Gastroesophageal sphincter (tissue), 4 donors: ENCODE measurements at regions not wholly inside any gene's neighbourhood (a gene's known extent, or its start where the extent isn't known, plus 50 kb on each side); places are given as distances from the start of the nearest gene placed in this dataset.

Source experiments
- ATAC-seq: fragments of 150-250 bp; one replicate; pipeline ENCODE4 v1.9.1; 2016; ENCODE audit warnings: mild to moderate bottlenecking, moderate library complexity
- H3K27ac ChIP-seq, 4 donors: fragments of 200-600 bp; sonication (generic) in 3 of 4; 1 replicate in 3 of 4; 2 replicates in 1 of 4; pipeline ENCODE4 v1.5.1; 2016 to 2019
- H3K27me3 ChIP-seq: fragments of 200-600 bp; sonication (generic); one replicate; pipeline ENCODE4 v1.5.1; 2019
- H3K36me3 ChIP-seq, 2 donors: fragments of 200-600 bp; sonication (generic); one replicate each; pipeline ENCODE4 v1.5.1; 2019; ENCODE audit warnings: control low read depth in 1 of 2
- H3K4me1 ChIP-seq, 3 donors: fragments of 200-600 bp; sonication (generic); 1 replicate in 2 of 3; 2 replicates in 1 of 3; pipeline ENCODE4 v1.5.1; 2016 to 2019; ENCODE audit warnings: control low read depth in 2 of 3
- H3K4me3 ChIP-seq, 2 donors: fragments of 200-600 bp; sonication (generic); one replicate each; pipeline ENCODE4 v1.5.1; 2019; ENCODE audit warnings: mild to moderate bottlenecking in 1 of 2, moderate library complexity in 1 of 2
- H3K9me3 ChIP-seq, 3 donors: fragments of 200-600 bp; sonication (generic); one replicate each; pipeline ENCODE4 v1.5.1; 2017 to 2019; ENCODE audit warnings: control low read depth in 2 of 3
- CTCF ChIP-seq, 4 experiments: fragments of 200-600 bp in 2 of 4; fragments of 450-650 bp in 2 of 4; sonication (generic) in 1 of 4; IDR thresholded peaks; one replicate each; pipeline ENCODE4 v1.5.1; 2017 to 2019; ENCODE audit warnings: antibody characterized with exemption in 4 of 4, mild to moderate bottlenecking in 2 of 4, moderate library complexity in 2 of 4
- EP300 ChIP-seq: sonication (generic); formaldehyde crosslinking; IDR thresholded peaks from one replicate; pipeline ENCODE4 v1.6.1; 2017; ENCODE audit warnings: antibody characterized with exemption, mild to moderate bottlenecking
- POLR2A ChIP-seq, 2 donors: fragments of 450-650 bp; IDR thresholded peaks; one replicate each; pipeline ENCODE4 v1.6.1; 2017; ENCODE audit warnings: antibody characterized with exemption in 2 of 2, mild to moderate bottlenecking in 2 of 2, moderate library complexity in 1 of 2
- POLR2AphosphoS5 ChIP-seq: sonication (generic); formaldehyde crosslinking; IDR thresholded peaks from one replicate; pipeline ENCODE4 v1.6.1; 2017; ENCODE audit warnings: antibody characterized with exemption
- WGBS, 2 donors: methylation state at CpG; one replicate each; pipeline ENCODE4 v1.1.5; 2018; ENCODE audit warnings: low coverage in 1 of 2; 5-methylcytosine and 5-hydroxymethylcytosine counted together

GRCh38 chr7:96481796-96482195 lies 159.9 kb upstream of the SLC25A13 start:
- H3K4me1 ChIP-seq = no peaks in the 10 kb centered on the region
- no peaks in the 10 kb centered on the region for H3K9me3 ChIP-seq
- no peak for TF ChIP-seq EP300
- no peak for TF ChIP-seq POLR2A (IDR thresholded peaks at IDR 0.05)
- TF ChIP-seq POLR2AphosphoS5 = no peak
- no peak for ATAC-seq
- H3K27ac ChIP-seq = no peak overlapping the region
- no peaks in the 10 kb centered on the region for H3K27me3 ChIP-seq
- no peak overlapping the region for H3K4me3 ChIP-seq
- no peaks in the 10 kb centered on the region for H3K36me3 ChIP-seq
- WGBS, 2 donors = 33 to 42% methylated on average over 1 of the region's 1 CpG

- Histone ChIP-seq H3K4me3 (no peak overlapping the region), H3K27me3 (no peaks in the 10 kb centered on the region), H3K27ac (no peak overlapping the region), H3K36me3 (no peaks in the 10 kb centered on the region), H3K9me3 (no peaks in the 10 kb centered on the region), H3K4me1 (no peaks in the 10 kb centered on the region)
- 65 to 72% methylated on average over 4 of the region's 4 CpGs for WGBS, 2 donors
- no peak for ATAC-seq
- no peak for TF ChIP-seq EP300
- TF ChIP-seq POLR2A (IDR thresholded peaks at IDR 0.05) = no peak
- no peak for TF ChIP-seq POLR2AphosphoS5
- no peak for TF ChIP-seq CTCF (IDR thresholded peaks at IDR 0.05)
Observed at GRCh38 chr7:96479015-96479645, 157.2 kb upstream of the SLC25A13 start.

GRCh38 chr7:96471606-96472005 lies 149.7 kb upstream of the SLC25A13 start:
- 80% methylated on average over 1 of the region's 1 CpG; no CpG with 5 or more reads in 1 of the 2 donors for WGBS, 2 donors
- no peak overlapping the region for H3K4me3 ChIP-seq
- no peak for ATAC-seq
- H3K27me3 ChIP-seq = no peaks in the 10 kb centered on the region
- peaks cover 0 to 15% (median 0%) of the 10 kb centered on the region in 3 donors for H3K9me3 ChIP-seq
- H3K27ac ChIP-seq = no peak overlapping the region
- no peaks in the 10 kb centered on the region for H3K36me3 ChIP-seq
- TF ChIP-seq POLR2A (IDR thresholded peaks at IDR 0.05) (no peak), CTCF (IDR thresholded peaks at IDR 0.05) (no peak), POLR2AphosphoS5 (no peak)
- H3K4me1 ChIP-seq = no peaks in the 10 kb centered on the region

GRCh38 chr7:96452146-96452545 lies 130.2 kb upstream of the SLC25A13 start:
- H3K27ac ChIP-seq = no peak overlapping the region
- peaks cover 4% of the 10 kb centered on the region for H3K27me3 ChIP-seq
- no peaks in the 10 kb centered on the region for H3K36me3 ChIP-seq
- TF ChIP-seq CTCF (IDR thresholded peaks at IDR 0.05) (no peak), EP300 (no peak), POLR2A (IDR thresholded peaks at IDR 0.05) (no peak), POLR2AphosphoS5 (no peak)
- WGBS, 2 donors = 65 to 88% methylated on average over 2 of the region's 2 CpGs
- no peak for ATAC-seq
- no peaks in the 10 kb centered on the region for H3K9me3 ChIP-seq
- H3K4me1 ChIP-seq = no peaks in the 10 kb centered on the region
- H3K4me3 ChIP-seq = no peak overlapping the region

- ATAC-seq = no peak
- no peaks in the 10 kb centered on the region for H3K9me3 ChIP-seq
- H3K27me3 ChIP-seq = peaks cover 4% of the 10 kb centered on the region
- no peaks in the 10 kb centered on the region for H3K4me1 ChIP-seq
- H3K4me3 ChIP-seq = no peak overlapping the region
- WGBS, 2 donors = 74 to 82% methylated on average over 1 to 4 of the region's 4 CpGs
- no peaks in the 10 kb centered on the region for H3K36me3 ChIP-seq
- TF ChIP-seq POLR2AphosphoS5 = no peak
- no peak for TF ChIP-seq POLR2A (IDR thresholded peaks at IDR 0.05)
- no peak for TF ChIP-seq CTCF (IDR thresholded peaks at IDR 0.05)
- no peak for TF ChIP-seq EP300
- H3K27ac ChIP-seq = no peak overlapping the region
Observed at GRCh38 chr7:96449094-96449493, 127.2 kb upstream of the SLC25A13 start.
